NCI-H1092 treated with DMSO at 0.1 percent for 48 hours (cell line): ENCODE measurements at regions not wholly inside any gene's neighbourhood (a gene's known extent, or its start where the extent isn't known, plus 50 kb on each side); places are given as distances from the start of the nearest gene placed in this dataset.

Source experiments
- DNase-seq: peaks from one replicate; lab custom pipeline; 2025; lab: John Stamatoyannopoulos, UW

DNA sequence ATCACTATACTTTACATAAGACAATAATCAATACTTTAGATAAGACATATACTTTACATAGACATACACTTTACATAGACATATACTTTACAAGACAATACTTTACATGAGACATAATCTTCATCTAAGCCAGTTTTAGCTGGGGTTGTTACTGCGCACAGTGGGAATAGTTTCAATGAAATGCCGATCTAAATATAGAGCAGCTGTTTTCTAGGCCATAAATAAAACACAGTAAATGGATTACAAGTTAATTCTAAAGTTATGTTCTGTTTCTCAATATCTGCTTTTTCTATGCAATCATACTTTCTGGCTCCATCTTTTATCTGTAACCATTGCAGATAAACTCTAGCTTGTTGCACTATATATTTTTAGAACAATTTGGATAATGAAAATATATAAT, 1470.6 kb upstream of the PABPC4L start:
- DNase-seq = no peak

DNA sequence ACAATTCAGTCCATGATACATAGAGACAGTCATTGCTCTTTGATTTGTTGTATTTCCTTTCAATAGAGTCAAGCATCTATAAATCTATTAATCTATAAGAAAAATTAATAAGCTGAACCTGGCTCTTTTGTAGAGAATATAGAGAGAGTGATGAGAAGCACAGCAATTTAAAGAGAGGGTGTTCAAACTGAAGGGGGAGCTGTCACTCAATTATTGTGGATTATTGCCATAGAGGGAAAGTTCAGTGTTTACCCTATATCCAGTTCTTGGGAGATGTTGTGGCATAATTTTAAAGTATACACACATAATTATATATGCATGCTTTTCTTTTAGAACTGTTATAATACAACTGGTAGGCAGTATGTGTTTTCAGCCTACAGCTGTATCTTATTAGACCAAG, 1469.0 kb upstream of the PABPC4L start:
- DNase-seq = no peak
